GM12873 (cell line): ENCODE measurements at regions not wholly inside any gene's neighbourhood (a gene's known extent, or its start where the extent isn't known, plus 50 kb on each side); places are given as distances from the start of the nearest gene placed in this dataset.

ENCODE experiments used
- CTCF ChIP-seq: IDR thresholded peaks from 2 replicates; pipeline ENCODE4 v1.5.1; 2012; ENCODE audit warnings: low read depth, mild to moderate bottlenecking, moderate library complexity, low read length, control low read depth; ENCODE audit not compliant: insufficient read depth; ENCODE audit errors: missing control alignments

GRCh38 chr3:148240351-148240750, 457.4 kb upstream of the AGTR1 start:
- TF ChIP-seq CTCF, result no peak

GRCh38 chr3:148243609-148244008, 454.1 kb upstream of the AGTR1 start:
- TF ChIP-seq CTCF, result no peak

GRCh38 chr3:148246291-148246923, 451.3 kb upstream of the AGTR1 start:
- TF ChIP-seq CTCF, result no peak

- no peak for TF ChIP-seq CTCF
Measured at GRCh38 chr3:148253713-148254112, 444.0 kb upstream of the AGTR1 start.

GRCh38 chr3:148254402-148254801, 443.3 kb upstream of the AGTR1 start:
- no peak for TF ChIP-seq CTCF

GRCh38 chr3:148255981-148256969, 441.4 kb upstream of the AGTR1 start:
- no peak for TF ChIP-seq CTCF

GRCh38 chr3:148262980-148263379, 434.7 kb upstream of the AGTR1 start:
- no peak for TF ChIP-seq CTCF
